ENCODE measurements at regions not wholly inside any gene's neighbourhood (a gene's known extent, or its start where the extent isn't known, plus 50 kb on each side); places are given as distances from the start of the nearest gene placed in this dataset.

DNA sequence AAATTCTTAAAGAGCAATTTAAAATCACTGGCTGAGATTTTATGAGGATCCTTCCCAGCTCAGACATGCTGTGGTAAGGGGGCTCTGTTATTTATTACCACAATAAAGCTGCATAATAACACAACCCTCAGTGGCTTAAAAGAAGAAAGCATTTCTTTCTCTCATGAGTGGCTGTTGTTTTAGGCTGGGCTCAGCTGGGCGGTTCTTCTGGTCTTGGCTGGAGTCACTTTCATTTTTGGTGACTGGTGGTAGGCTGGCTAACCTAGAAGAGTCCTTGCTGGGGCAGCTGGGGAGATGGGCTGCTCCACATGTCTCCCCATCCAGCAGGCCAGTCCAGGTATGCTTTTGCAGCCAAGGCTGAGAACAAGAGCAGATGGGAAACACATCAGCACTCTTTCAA is 113.0 kb upstream of the MSX1 start:
- H3K4me3 ChIP-seq (ENCODE audit: low read depth, low read length), result no peak overlapping the region

DNA sequence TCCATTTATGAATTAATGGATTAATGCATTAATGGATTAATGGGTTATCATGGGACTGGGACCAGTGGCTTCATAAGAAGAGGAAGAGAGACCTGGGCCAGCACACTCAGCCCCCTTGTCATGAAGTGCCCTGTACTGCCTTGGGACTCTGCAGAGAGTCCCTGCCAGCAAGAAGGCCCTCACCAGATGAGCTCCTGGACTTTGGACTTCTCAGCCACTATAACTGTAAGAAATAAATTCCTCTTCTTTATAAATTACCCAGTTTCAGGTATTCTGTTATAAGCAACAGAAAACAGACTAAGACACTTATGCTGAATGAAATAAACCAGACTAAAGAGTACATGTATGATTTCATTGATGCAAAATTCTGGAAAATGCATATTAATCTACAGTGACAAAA is 119.4 kb upstream of the MSX1 start:
- no peak overlapping the region for H3K4me3 ChIP-seq (ENCODE audit: low read depth, low read length)

DNA sequence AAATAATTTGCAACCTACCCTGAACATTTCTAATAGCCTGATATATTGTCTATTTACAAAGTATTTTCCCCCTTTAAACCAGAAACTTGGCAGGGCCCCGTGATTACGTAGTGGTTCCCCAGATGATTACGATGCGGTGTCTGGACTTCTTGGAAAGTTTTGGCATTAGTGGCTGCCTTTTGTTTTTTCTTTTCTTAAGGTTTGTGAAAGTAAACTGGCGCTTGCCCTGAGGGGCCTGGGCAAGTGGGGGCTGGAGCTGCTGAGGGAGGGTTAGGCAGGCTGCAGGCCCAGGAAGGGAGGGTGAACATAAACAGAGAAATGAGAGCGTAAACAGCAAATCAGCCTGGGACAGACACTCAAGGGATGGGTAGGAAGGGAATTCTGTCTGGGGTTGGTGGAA is 123.6 kb upstream of the MSX1 start:
- H3K4me3 ChIP-seq (ENCODE audit: low read depth, low read length), result no peak overlapping the region

DNA sequence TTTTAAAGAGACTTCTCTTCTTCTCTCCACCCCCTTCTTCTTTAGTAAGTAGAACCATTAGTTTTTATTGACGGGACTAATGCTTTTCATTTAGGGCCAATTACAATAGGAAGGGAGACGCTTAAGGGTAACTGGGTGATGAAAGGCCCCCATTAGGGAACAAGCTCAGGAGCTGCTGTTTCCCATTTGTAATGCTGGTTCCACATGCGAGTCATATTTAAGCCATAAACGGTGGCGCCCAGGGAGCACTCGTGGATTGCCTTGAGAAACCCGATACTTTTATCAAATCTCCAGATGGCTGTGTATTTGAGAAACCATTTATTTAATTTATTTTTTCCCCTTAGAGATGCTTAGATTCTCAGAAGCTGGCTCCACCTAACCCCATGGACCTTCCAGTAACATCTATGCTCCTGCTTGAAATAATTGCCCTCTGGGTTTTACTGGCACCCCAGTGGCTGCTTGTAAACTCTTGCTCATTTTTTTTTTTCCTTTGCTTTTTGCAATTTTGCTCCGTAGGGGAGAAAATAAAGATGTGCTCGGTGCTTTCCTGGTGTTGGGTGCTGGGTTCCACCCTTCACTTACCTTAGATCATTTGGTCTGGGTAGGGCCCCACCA is 124.2 kb upstream of the MSX1 start:
- H3K4me3 ChIP-seq (ENCODE audit: low read depth, low read length), result no peak overlapping the region

DNA sequence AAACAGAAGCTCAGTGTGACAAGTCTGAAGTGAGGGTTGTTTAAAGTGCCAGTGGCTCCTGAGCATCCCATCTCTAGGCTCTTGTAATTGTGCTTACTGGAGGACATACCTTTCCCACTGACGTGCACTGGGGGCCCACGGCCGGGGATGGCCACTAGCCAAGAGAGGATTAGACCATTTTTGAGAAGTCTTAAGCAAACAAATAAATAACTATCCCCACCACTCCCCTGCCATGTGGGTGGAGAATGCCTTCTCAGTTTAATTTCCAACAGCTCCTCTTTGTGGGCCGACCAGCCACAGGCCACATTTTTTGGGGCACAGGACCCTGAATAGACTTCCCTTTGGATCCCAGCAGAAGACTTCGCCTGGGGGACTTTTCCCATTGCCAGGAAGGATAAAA is 125.0 kb upstream of the MSX1 start:
- H3K4me3 ChIP-seq (ENCODE audit: low read depth, low read length), result no peak overlapping the region

DNA sequence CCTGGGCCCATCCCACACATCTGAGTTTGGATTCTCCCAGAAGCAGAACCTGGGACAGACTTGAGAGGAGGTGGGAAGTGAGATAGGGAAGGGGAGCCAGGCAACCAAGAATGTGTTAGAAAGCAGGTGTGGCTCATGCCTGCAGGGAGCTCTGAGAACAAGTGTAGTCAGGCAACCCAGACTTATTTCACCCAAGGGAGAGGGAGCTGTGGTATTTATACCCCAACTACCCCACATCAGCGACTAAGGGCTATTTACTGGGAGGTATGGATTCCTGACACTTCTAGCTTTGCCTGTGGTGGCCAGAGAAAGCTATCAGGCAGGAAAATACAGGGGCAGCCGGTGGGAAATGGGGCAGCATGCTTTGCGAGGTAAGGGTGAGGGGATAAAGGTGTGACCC is 125.8 kb upstream of the MSX1 start:
- H3K4me3 ChIP-seq (ENCODE audit: low read depth, low read length), result no peak overlapping the region

DNA sequence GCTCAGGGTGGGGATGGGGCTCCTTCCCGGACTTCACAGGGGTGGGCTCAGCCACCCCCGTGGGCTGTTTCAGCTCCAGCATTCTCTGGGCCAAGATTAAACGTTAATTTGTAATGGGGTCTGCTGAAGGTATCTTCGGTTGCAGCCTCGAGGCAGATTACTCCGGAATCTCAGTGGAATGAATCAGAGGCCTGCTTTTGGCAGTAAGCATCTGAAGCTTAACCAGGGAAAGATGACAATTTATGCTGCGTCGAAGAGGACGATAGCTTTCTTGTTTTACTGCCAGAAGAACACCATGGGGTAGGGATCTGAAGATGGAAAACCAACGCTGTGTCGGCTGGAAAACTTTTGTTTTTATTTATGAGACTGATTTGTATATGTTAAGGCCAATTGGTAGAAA is 129.2 kb upstream of the MSX1 start:
- H3K4me3 ChIP-seq (ENCODE audit: low read depth, low read length), result no peak overlapping the region

DNA sequence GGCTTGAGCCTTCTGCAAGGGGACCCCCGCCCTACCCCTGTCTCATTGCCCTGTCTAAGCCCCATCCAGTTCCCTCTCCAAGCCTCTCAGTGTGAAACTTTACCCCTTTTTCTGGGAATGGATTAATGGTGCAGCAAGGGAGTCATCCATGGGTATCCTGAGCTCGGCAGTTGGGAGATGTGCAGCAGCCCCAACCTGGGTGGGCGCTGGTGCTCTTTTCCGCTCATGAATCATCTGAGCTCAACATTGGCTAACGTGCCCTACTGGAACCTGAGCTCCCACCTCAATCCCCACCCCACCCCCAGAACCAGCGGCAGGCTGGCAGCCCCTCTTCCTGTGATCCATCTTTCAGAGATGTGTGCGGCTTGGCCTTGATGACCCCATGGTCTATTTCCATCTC is 130.3 kb upstream of the MSX1 start:
- H3K4me3 ChIP-seq (ENCODE audit: low read depth, low read length), result no peak overlapping the region

DNA sequence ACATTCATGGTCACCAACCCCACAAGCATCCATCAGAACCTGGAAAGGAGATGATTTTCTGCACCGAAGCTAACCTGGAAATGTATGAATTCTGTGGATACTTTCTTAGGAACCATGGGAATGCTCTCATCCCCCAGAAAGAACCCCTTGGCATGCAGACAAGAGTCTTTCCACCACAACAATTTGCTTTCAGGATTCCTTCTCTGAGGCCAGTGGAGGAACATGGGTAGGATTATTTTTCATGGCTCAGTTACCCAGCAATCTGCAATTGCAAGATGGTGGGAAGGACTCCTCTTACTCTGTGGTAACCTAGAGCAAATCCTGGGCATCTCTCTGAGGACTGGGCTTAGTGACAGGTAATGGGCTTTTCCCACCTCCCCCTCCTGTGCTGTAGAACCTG is 131.9 kb upstream of the MSX1 start:
- no peak overlapping the region for H3K4me3 ChIP-seq (ENCODE audit: low read depth, low read length)

DNA sequence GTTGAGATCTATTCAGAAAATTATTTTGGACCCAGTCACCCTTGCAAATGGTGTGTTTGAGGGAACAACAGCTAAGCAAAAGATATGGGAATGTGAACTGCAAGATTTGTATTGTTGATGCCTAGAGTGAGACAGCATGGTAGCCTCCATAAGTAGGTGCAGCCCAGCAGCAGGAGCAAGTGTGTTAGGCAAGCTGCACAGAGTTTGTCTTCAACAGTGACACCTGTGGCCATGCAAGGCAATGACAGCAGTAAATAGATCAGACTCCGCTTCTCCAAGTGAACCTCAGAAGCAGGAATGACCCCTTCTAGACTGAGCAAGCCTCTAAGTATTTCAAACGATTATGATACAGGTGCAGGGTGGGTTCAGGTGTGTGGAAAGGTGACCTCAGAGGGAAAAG is 133.4 kb upstream of the MSX1 start:
- H3K4me3 ChIP-seq (ENCODE audit: low read depth, low read length), result no peak overlapping the region

DNA sequence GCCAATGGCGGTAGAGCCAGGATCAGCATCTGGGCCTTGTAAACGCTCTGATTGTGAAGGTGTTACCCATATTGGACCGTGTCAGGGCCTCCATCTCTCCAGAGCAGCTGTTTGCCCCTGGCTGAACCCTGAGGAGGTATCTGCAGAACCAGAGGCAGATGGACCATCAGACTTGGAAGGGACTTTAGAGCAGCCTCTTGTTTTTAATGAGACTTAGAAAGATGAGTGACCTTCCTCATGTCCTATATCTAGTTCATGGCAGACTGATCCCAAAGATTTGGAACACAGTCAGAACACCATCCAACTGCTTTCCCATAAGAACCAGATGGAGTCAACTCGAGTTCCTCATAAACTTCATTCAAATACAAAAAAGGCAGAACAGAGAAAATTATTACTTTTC is 135.1 kb upstream of the MSX1 start:
- no peak overlapping the region for H3K4me3 ChIP-seq (ENCODE audit: low read depth, low read length)

DNA sequence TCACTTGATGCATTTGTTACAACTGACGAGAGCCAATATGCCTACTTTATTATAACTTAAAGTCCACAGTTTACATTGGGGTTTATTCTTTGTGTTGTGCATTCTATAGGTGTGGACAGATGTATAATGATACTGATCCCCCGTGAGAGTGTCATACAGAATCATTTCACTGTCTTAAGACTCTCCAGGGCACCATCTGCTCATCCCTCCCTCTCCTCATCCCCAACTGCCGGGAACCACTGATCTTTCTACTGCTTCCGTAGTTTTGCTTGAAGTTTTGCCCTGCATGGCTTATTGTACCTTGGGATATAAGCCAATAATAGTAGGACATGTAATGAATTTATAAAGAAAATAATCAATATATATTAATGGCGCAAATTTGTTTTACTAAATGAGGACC is 137.8 kb upstream of the MSX1 start:
- no peak overlapping the region for H3K4me3 ChIP-seq (ENCODE audit: low read depth, low read length)

DNA sequence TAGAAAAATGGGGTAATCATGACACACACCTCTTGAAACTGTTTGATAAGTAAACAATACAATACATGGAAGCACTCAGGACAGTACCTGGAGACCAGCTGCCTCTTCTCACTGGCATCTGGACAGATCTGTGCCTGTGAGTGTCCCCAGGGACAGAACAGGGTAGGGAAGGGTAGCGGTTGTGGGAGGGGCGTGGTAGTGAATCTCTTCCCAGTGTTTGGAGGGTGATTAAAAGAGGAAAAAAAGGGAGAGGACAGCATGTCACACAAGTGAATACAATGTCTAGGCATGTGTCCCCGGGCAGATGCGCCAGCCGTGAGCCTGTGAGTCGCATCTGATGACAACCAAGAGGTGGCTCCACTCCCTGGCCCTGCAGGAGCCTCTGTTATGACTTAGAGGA is 138.8 kb upstream of the MSX1 start:
- no peak overlapping the region for H3K4me3 ChIP-seq (ENCODE audit: low read depth, low read length)

DNA sequence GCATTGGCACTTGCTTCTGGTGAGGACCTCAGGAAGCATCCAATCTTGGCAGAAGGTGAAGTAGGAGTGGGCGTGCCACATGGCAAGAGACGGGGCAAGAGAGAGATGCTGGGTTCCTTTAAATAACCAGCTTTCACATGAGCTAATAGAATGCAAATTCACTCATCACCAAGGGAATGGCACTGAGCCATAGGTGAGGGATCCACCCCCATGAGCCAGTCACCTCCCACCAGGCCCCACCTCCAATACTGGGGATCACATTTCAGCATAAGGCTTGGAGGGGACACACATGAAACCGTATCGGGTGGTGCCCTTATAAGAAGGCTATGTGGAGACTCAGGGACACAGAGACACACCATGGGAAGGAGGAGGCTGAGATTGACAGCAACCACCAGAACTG is 140.0 kb upstream of the MSX1 start:
- no peak overlapping the region for H3K4me3 ChIP-seq (ENCODE audit: low read depth, low read length)

DNA sequence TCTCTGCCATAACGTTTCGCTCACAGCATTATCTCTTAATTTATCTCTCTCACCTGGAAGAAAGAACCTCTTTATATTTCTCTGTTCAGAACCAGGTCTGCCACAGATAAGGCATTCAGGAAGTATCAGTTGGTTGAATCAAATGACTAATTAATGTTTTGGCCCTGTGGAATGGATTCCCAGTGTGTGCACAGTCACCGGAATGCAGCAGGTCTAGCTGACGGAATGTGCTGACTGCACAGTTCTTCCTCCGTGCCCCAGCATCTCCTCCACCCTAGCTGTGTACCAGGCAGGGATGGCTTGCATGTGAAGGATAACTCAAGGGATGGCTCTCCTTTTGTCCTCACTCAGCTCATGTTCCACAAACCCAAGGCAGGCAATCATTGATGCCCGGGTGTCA is 141.8 kb upstream of the MSX1 start:
- H3K4me3 ChIP-seq (ENCODE audit: low read depth, low read length), result no peak overlapping the region

DNA sequence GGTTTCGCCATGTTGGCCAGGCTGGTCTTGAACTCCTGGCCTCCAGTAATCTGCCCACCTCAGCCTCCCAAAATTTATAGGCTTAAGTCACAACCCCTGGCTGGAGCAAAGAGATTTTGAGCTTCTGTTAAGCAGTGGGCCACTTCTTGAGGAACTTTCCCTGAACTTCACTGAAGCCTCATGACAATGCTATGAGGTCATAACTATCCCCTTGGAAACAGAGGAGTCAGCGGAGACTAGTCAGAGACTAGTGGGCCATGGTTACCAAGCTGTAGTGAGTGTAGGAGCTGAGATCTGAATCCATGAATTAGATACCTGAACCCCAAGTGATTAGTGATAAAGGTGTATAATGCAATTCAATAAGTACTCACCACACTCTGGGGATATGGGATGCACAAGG is 145.1 kb upstream of the MSX1 start:
- no peak overlapping the region for H3K4me3 ChIP-seq (ENCODE audit: low read depth, low read length)

DNA sequence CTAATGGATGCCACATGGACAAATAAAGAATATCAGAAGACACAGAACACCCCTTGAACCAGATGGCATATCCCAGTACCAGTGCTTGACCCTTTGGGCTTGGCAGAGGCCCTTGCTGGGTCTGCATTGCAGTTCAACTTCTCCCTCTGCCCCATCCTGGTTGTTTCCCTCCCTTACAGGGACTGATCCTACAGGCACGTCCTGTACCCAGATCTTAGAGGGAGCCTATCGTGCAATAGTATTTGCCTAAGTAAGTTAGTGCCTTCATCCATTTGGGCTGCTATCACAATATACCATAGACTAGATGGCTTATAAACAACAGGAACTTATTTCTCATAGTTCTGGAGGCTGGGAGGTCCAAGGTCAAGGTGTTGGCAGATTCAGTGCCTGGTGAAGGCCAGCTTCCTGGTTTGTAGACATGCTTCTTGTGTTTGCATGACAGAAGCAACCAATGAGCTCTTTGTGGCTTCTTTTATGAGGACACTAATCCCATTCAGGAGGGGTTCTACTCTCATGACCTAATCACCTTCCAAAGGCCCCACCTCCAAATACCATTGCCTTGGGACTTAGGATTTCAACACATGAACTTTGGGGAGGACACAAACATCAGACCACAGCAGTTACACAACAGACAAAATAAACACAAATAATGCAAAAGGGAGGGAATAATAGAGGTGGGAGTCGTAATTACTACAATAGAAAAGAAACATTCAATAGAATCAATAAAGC is 146.5 kb upstream of the MSX1 start:
- H3K4me3 ChIP-seq (ENCODE audit: low read depth, low read length), result no peak overlapping the region

DNA sequence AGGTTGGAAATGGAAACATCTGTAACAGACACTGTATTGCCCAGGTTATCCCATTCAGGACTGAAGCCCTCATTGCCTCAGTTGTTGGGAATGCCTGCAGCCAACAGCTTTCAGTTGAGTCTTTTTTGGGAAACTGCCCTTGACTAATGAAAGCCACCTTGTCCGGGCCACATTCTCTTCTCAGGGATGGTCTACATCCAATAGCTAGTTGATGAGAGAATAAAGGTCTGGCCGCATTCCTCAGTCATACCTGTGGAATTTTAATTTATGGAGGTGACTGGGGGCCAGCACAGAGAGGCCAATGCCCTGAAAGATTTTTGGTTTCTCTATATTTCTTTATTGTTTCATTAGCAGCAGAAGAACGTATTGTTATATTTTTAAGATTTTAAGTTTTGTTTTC is 147.6 kb upstream of the MSX1 start:
- H3K4me3 ChIP-seq (ENCODE audit: low read depth, low read length), result no peak overlapping the region

DNA sequence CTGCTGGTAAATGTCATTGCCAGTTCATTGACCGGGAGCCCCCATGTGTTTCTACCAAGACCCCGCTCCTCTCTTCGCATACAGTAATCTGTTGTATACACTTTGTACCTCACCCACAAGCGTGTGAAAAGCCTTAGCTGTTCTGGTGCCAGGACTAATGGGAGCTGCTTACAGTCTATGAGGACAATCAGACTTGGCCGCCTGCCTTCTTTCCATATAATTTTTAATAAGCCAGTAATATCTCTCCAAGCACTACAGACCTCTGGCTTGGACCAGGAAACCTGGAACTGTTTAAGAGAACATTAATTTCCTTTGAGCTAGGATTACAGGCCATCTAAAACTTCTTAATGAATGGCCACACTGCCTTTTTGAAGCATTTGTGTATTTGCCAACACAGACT is 149.7 kb upstream of the MSX1 start:
- H3K4me3 ChIP-seq (ENCODE audit: low read depth, low read length), result no peak overlapping the region

DNA sequence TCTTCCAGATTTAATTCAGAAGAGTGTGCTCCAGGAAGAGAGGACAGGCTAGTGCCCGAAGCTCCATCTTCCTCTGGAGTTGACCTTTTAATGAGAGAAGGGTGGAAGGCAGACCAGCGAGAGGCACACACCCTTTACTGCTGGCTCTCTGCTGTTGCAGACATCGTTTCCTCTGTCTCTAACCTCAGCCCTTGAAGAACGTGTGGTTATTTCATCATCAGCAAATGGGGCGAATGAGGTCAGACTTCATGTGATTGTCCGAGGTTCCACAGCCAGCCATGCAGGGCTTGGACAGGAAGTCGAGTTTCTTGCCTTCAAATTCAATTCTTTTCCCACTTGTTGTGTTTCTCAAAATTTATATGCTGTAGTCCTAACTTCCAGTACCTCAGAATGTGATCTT is 155.2 kb upstream of the MSX1 start:
- H3K4me3 ChIP-seq (ENCODE audit: low read depth, low read length), result no peak overlapping the region

DNA sequence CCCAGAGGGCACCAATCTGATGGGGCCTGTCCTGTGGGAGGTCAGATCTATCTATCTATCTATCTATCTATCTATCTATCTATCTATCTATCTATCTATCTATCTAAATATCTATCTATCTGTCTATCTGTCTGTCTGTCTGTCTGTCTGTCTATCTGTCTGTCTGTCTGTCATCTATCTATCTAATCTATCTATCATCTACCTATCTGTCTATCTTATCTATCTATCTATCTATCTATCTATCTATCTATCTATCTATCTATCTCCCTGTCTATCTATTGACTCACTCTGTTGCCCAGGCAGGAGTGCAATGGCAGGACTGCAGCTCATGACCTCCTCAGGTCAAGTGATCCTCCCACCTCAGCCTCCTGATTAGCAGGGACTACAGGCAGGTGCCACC is 155.7 kb upstream of the STX18 start:
- H3K4me3 ChIP-seq (ENCODE audit: low read depth, low read length), result no peak overlapping the region

DNA sequence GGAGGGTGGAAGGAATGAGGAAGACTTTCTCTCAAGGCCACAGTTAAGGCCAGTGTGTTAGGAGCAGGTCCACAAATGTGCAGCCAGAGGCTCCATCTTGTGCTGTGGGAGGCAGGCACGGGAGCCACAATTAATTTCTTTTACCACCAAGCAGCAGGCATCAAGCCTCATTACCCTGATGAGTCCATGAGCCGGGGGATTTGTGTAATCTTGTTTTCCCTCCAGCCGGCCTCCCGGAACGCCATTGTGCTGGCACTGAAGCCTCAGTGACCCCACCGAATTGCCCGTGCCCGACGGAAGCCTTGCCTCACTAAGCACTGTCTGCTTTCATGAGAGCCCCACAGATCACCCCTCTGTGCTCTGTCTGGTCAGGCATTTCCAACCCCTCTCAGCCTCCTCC is 154.7 kb upstream of the STX18 start:
- H3K4me3 ChIP-seq (ENCODE audit: low read depth, low read length), result no peak overlapping the region

DNA sequence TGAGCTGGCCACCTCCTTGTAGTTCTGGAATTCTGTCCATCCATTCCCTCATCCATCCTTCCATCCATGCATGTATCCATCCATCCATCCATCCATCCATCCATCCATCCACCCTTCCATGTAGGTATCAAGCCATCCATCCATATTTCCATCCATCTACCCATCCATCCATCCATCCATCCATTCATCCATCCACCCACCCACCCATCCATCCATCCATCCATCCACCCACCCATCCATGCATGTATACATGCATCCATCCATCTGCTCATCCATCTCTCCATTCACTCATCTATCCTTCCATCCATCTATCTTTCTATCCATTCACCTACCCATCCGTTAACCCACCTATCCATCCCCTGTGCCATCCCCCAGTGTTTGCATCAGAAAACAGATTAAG is 153.6 kb upstream of the STX18 start:
- H3K4me3 ChIP-seq (ENCODE audit: low read depth, low read length), result no peak overlapping the region
